ENCODE measurements at regions not wholly inside any gene's neighbourhood (a gene's known extent, or its start where the extent isn't known, plus 50 kb on each side); places are given as distances from the start of the nearest gene placed in this dataset.

GRCh38 chr6:168726312-168726856 lies 285.4 kb downstream of the SMOC2 start:
- TF ChIP-seq CTCF (IDR thresholded peaks at IDR 0.05) (no peak), POLR2A (IDR thresholded peaks at IDR 0.05) (no peak), EP300 (IDR thresholded peaks at IDR 0.05) (no peak)
